RWPE2 (cell line): ENCODE measurements at regions not wholly inside any gene's neighbourhood (a gene's known extent, or its start where the extent isn't known, plus 50 kb on each side); places are given as distances from the start of the nearest gene placed in this dataset.

Experiments used
- ATAC-seq: fragments of 200-7000 bp; cut with Tn5 transposase; 3 replicates; pipeline ENCODE4 v1.9.1; 2021; ENCODE audit warnings: low read depth
- DNase-seq: peaks from one replicate; pipeline ENCODE4 v3.0.0-alpha.2; 2020; ENCODE audit warnings: low spot score
- H3K27ac ChIP-seq: fragments of 450-650 bp; 2 replicates; pipeline ENCODE4 v1.5.1; 2017; ENCODE audit warnings: mild to moderate bottlenecking; ENCODE audit not compliant: poor library complexity, severe bottlenecking
- H3K27me3 ChIP-seq: fragments of 250-450 bp; sonication (Bioruptor Pico); 2 replicates; pipeline ENCODE4 v1.5.1; 2021; ENCODE audit warnings: mild to moderate bottlenecking, moderate library complexity; ENCODE audit not compliant: insufficient read depth, poor library complexity, severe bottlenecking
- H3K36me3 ChIP-seq: fragments of 250-450 bp; sonication (Bioruptor Pico); 2 replicates; pipeline ENCODE4 v1.5.1; 2020; ENCODE audit warnings: low read depth, mild to moderate bottlenecking, moderate library complexity
- H3K4me1 ChIP-seq: fragments of 250-450 bp; sonication (Bioruptor Pico); 2 replicates; pipeline ENCODE4 v1.5.1; 2021; ENCODE audit warnings: mild to moderate bottlenecking, moderate library complexity; ENCODE audit not compliant: insufficient read depth, poor library complexity, severe bottlenecking
- H3K4me3 ChIP-seq: fragments of 250-450 bp; sonication (Bioruptor Pico); 2 replicates; pipeline ENCODE4 v1.5.1; 2021; ENCODE audit warnings: mild to moderate bottlenecking, moderate library complexity; ENCODE audit not compliant: severe bottlenecking
- H3K9me3 ChIP-seq: fragments of 250-450 bp; sonication (Bioruptor Pico); 2 replicates; pipeline ENCODE4 v1.5.1; 2021; ENCODE audit warnings: mild to moderate bottlenecking, moderate library complexity; ENCODE audit not compliant: severe bottlenecking
- CTCF ChIP-seq: fragments of 450-650 bp; IDR thresholded peaks from one replicate; pipeline ENCODE4 v1.5.1; 2017; ENCODE audit warnings: mild to moderate bottlenecking, moderate library complexity; ENCODE audit not compliant: poor library complexity, severe bottlenecking

- no peak for TF ChIP-seq CTCF
- Histone ChIP-seq H3K9me3 (peaks cover 2% of the 10 kb centered on the region), H3K36me3 (no peaks in the 10 kb centered on the region), H3K4me1 (no peaks in the 10 kb centered on the region), H3K4me3 (no peak overlapping the region), H3K27me3 (no peaks in the 10 kb centered on the region), H3K27ac (no peak overlapping the region)
- DNase-seq = no peak
- no peak for ATAC-seq
Measured at GRCh38 chr7:33702514-33703054, 202.8 kb upstream of the BMPER start.

- no peak for TF ChIP-seq CTCF
- H3K27ac ChIP-seq = no peak overlapping the region
- no peak overlapping the region for H3K4me3 ChIP-seq
- ATAC-seq = no peak
- no peaks in the 10 kb centered on the region for H3K4me1 ChIP-seq
- peaks cover 2% of the 10 kb centered on the region for H3K9me3 ChIP-seq
- H3K27me3 ChIP-seq = no peaks in the 10 kb centered on the region
- no peaks in the 10 kb centered on the region for H3K36me3 ChIP-seq
- DNase-seq = no peak
Measured at GRCh38 chr7:33705333-33705833, 200.0 kb upstream of the BMPER start.

GRCh38 chr7:33706186-33706585 is 199.2 kb upstream of the BMPER start:
- no peak for ATAC-seq
- no peaks in the 10 kb centered on the region for H3K4me1 ChIP-seq
- no peak overlapping the region for H3K27ac ChIP-seq
- H3K9me3 ChIP-seq = peaks cover 2% of the 10 kb centered on the region
- H3K27me3 ChIP-seq = no peaks in the 10 kb centered on the region
- H3K4me3 ChIP-seq = no peak overlapping the region
- no peaks in the 10 kb centered on the region for H3K36me3 ChIP-seq
- TF ChIP-seq CTCF = no peak
- no peak for DNase-seq

- DNase-seq (no peak), ATAC-seq (no peak)
- TF ChIP-seq CTCF = no peak
- Histone ChIP-seq H3K4me1 (no peaks in the 10 kb centered on the region), H3K9me3 (no peaks in the 10 kb centered on the region), H3K27me3 (no peaks in the 10 kb centered on the region), H3K4me3 (no peak overlapping the region), H3K27ac (no peak overlapping the region), H3K36me3 (no peaks in the 10 kb centered on the region)
Measured at GRCh38 chr7:33706771-33707200, 198.6 kb upstream of the BMPER start.

GRCh38 chr7:33707427-33707826 is 197.9 kb upstream of the BMPER start:
- Histone ChIP-seq H3K4me1 (no peaks in the 10 kb centered on the region), H3K36me3 (no peaks in the 10 kb centered on the region), H3K27ac (no peak overlapping the region), H3K9me3 (no peaks in the 10 kb centered on the region), H3K27me3 (no peaks in the 10 kb centered on the region), H3K4me3 (no peak overlapping the region)
- DNase-seq = no peak
- TF ChIP-seq CTCF = no peak
- ATAC-seq = no peak
